GM18505 (cell line): ENCODE measurements at regions not wholly inside any gene's neighbourhood (a gene's known extent, or its start where the extent isn't known, plus 50 kb on each side); places are given as distances from the start of the nearest gene placed in this dataset.
"Not testable (repeated sequence)": the region's sequence is repeated elsewhere in the genome, so short reads cannot be mapped to it uniquely, and the experiment has no call there.

ENCODE experiments used
- ATAC-seq: cut with Tn5 transposase; IDR thresholded peaks from one replicate; pipeline ENCODE4 v1.9.1; 2021; ENCODE audit not compliant: unreplicated experiment
- POLR2A ChIP-seq: IDR thresholded peaks from 4 replicates; pipeline ENCODE4 v1.6.1; 2011; ENCODE audit warnings: borderline replicate concordance; ENCODE audit not compliant: insufficient read depth, insufficient read length; ENCODE audit errors: extremely low read depth

DNA sequence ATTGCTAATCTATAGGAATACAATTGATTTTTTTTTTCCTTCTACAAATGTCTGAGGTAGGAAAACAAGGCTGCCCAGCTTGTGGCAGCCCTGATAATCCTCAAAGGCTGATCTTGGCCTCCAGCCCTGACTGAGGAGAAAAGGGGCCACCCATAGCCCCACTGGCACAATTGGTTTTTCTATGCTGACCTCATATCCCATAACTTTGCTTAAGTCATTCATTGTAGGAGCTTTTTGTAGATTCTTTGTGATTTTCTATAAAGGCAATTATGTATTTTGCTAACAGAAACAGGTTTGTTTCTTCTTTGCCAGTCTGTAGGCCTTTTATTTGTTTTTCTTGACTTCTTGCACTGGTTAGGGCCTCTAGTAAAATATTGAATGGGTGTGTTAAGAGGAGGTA lies 80.2 kb upstream of the C15orf39 start:
- no peak for TF ChIP-seq POLR2A
- no peak for ATAC-seq

DNA sequence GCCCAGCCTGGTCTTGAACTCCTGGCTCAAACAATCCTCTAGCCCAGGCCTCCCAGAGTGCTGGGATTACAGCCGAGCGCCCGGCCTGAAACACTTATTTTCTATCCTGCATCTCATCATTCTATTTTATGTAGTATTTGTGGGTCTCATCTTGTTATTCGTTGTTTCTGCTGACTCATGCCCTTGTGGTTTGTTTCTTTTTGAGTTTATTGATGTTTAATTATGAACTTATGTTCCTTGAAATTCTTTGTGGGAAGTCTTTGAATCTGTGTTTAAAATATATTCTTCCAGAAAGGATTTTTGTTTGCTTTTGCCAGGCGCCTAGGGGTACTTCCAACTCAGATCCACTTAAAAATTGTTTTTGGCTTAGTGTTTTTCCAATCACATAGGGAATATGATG lies 78.3 kb upstream of the C15orf39 start:
- no peak for TF ChIP-seq POLR2A
- ATAC-seq = no peak

DNA sequence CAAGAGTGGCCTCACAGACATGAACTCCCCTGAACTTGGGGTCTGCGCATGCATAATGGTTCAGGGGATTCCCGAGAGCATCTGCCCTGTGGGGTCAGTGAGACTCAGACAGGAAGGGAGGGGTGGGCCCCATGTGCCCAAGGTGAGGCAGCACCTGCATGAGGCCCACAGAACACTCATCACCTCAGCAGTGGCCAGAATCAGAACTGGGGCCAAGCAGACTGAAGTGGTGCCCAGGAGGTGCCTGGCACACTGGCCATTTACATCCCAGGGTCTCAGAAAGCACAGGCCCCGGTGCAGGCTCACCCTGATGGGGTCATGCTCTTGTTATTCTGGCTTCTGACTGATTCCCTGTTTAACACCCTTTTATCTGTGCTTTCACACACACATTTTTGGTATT lies 77.4 kb upstream of the C15orf39 start:
- not testable (repeated sequence) for ATAC-seq

DNA sequence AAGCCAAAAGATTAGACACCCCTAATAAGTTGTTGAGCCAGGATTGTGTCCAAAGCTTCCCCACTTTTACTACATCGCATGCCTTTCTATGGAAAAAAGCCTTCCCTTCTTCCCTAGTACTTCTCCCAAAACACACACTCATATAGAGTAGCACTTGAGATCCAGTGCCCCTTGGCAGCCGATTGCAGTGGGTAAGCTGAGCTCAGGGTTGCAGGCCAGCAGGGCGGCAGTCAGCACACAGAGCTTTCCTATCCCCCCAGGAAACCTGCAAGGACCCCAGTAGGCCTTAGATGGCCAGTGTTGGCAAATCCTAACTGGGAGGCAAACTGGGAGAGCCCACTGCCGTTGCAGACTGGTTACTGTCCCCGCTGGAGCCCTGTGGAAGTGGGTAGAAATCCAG lies 75.7 kb upstream of the C15orf39 start:
- no peak for TF ChIP-seq POLR2A
- no peak for ATAC-seq

DNA sequence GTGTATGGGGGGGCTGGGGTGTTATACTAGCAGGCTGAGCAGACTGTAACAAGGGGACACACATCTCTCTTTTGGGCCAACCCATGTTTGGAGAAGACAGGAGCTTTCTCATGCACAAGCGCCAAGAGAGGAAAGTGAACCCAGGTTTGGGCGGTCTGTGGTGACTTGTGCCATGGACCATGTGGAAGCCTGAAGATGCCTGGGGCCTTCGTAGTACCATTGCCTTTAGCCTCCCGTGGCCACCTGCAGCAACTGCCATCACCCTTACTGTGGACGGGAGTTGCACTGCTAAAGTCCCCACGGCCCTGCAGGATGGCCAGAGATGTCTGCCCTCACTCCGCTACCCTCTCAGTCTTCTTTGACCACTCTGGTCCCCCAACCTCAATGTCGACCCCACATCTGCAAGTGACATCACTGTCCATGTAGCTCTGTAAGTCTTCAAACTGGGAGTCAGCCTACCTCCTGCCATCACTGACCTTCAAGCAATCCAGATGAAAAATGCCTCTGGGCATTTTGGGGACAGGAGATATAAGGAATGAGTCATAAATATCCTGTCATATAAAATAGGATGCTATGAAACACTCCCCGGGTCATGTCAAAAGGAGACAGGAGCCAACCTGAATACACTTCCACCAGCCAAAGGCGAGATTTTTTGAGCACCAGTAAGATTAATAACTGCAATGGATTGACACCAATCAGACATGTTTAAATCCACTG lies 74.7 kb upstream of the C15orf39 start:
- TF ChIP-seq POLR2A = no peak
- no peak for ATAC-seq

DNA sequence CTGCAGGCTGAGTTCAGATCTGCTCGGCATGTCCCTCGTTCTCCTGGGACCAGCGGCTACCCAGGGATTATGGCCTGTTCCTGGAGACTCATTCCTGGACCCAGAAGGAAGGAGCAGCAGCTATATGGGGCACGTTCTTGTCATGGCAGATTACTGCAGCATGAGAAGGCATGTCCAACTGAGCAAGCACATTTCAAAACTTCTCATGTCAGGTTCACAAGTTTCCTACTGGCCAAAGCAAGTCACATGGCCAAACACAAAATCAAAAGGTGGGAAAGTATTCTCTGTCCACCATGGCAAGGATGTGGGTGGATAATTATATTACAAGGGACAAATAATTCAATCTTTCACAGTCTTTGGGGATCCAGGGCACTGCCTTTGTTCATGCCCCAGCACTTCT lies 71.9 kb upstream of the C15orf39 start:
- no peak for TF ChIP-seq POLR2A
- ATAC-seq = no peak

DNA sequence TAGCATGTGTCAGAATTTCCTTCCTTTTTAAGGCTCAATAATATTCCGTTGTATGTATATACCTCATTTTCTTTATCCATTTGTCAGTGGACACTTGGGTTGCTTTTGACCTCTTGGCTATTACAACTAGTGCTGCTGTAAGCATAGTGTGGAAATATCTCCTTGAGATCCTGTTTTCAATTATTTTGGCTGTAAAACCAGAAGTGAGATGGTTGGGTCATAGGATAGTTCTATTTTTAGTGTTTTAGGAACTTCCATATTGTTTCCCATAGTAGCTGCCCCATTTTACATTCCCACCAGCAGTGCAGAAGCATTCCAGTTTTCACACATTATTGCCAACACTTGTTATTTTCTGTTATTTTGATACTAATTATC lies 70.4 kb upstream of the C15orf39 start:
- ATAC-seq = no peak
- TF ChIP-seq POLR2A = no peak

DNA sequence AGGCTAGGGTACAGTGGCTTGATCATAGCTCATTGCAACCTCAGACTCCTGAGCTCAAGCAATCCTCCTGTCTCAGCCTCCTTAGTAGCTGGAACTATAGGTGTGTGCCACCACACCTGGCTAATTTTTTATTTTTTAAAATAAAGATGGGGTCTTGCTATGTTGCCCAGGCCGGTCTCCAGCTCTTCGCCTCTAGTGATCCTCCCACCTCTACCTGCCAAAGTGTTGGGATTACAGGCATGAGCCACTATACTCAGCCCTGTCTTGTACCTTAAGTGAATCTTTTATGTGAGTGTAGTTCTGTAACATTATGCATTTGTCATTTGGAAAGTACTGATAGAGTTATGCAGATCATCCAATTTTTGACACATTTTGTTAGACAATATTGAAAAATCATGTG lies 66.9 kb upstream of the C15orf39 start:
- no peak for ATAC-seq
- no peak for TF ChIP-seq POLR2A

DNA sequence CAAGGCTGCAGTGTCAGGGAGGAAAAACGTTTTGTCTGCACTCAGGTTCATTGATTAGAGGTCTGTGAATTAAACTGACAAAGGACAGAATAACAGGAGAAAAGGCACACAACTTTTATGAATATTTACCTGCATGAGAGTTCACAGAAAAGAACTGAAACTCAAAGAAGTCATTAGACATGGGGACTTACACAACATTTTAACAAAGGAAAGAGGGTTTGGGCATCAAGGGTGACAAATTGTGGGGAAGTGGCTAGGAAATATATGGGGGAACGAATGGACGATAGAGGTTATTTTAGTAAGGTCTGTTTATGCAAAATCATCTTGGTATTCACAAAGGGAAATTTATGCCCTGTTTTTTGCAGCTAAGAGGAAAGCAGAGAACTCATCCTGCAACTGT lies 65.6 kb upstream of the C15orf39 start:
- no peak for ATAC-seq
- TF ChIP-seq POLR2A = no peak

DNA sequence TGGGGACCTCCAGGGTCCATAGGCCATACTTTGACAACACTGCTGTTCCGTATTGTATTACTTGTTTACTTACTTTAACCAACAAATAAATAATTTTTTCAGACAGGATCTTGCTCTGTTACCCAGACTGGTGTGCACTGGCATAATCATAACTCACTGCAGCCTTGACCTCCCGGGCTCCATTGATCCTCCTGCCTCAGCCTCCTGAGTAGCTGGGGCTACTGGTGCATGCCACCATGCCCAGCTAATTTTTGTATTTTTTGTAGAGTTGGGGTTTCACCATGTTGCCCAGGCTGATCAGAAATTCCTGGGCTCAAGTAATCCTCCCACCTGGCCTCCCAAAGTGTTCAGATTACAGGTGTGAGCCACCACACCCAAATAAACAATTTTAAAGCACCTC lies 64.9 kb upstream of the C15orf39 start:
- ATAC-seq = no peak
- TF ChIP-seq POLR2A = no peak

DNA sequence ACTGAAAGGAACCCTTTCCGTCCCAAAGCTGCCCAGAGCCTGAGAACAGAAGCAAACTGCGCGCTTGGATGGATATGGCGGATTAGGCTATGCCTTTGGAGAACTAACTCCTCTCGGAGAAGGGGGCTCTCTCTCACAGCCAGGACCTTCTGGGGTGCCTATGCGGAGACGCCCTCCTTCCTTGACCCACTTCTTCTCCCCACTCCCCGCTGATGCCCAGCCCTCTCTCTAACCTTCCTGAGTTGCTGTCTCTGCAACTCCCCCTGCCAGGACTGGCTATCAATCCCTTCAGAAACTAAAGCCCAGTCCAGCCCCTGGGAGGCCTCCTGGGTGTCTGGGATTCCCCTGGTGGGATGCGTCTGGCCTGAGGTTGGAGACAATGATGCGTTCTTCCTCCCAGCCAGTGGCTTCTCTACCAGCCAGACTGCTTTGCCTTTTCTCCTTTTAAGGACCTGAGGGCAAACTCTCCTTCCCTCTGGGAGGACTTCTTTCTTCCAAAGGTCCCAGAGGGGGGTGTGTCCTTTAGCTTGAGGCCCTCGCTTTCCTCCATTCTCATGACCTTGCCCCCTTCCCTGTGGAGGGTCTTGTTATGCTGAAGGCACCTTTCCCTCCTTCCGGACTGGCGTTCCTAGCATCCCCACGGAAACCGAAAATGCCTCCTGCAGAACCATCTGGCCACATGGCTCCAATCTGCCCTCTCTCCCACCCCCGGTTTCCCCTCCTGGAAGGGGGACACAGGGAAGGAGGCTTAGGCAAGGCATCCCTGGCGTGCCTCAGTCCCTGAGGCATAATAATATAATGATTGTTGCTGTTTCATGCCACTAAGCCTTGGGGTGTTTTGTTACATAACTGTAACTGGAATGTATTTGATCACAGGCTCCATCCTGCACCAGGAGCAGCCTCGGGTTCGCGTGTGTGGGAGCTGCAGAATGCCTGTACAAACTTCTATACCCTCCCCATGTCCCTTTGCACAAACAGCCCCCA lies 63.4 kb upstream of the C15orf39 start:
- no peak for ATAC-seq
- TF ChIP-seq POLR2A = no peak

DNA sequence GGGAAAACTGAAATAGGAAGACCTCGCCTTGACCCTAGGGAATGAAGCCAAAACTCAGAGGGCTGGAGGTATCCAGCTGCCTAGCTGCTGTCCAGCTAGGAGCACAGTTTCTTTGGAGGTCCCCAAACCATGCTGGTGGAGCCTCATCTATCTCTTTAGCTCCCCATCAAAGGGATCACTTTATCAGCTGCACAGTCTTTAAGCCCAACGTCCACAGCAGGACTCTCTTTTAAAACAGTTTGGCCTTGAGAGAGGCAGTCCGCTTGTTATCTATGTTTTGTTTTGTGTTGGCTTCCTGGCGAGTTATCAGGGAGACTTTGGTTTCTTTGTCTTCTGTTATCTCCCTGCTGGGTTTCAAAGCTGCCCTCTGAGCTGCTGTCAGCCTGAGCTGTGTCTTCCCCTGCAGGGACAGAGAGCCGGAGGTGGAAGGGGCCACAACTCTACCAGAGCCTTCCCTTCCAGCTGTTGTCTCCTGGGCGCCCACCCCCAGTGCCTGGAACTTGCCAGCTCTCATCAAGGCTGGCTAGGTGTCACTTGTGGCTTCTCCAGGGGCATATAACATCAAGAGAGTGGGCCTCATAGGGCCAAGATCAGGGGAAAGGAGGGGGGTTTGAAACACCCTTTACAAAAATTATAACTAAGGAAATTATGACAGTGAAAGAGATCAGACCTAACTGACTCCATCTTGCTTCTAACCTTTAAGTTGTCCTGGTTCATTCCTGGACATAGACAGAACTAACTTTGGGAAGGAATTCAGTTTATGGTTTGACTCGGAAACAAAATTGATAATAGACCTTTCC lies 61.4 kb upstream of the C15orf39 start:
- no peak for ATAC-seq
- no peak for TF ChIP-seq POLR2A

DNA sequence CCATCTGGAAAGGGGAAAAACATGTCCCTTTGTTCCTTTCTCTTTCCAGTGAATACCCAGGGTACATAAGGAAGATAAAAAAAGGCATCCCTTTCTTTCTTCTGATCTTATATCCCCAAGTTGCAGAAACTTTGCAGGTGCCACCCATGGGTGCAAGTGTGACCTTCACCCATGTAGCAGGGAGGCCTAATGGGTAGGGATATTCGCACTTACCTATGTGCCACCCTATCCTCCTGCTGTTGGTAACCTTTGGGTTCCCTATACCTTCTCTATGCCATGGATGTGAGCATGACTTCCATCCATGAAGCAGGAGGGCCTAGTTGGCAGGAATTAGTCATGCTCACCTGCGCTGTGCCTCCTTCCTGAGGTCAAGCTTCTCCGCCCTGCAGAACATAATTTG lies 59.2 kb upstream of the C15orf39 start:
- no peak for TF ChIP-seq POLR2A
- ATAC-seq = no peak
